ENCODE measurements at regions not wholly inside any gene's neighbourhood (a gene's known extent, or its start where the extent isn't known, plus 50 kb on each side); places are given as distances from the start of the nearest gene placed in this dataset.

GRCh38 chr13:26476111-26476781, 81.2 kb upstream of the WASF3 start:
- Histone ChIP-seq H3K36me3 (replicated peaks in 1 of 2; ENCODE audit: control insufficient read depth in 2 of 2, insufficient read depth in 2 of 2, low read length in 2 of 2) (no peaks in the 10 kb centered on the region), H3K4ac (ENCODE audit: low read length) (no peak overlapping the region), H2AFZ (ENCODE audit: low read length) (peak overlapping the region; percentile 85), H3K18ac (ENCODE audit: low read length) (peak overlapping the region; percentile 27), H3K27me3 (ENCODE audit: control insufficient read depth in 3 of 3, insufficient read depth in 3 of 3, low read depth in 1 of 3, low read length in 3 of 3) (no peaks in the 10 kb centered on the region), H4K91ac (ENCODE audit: low read depth, low read length, poor library complexity) (no peak overlapping the region), H3K27ac (replicated peaks; ENCODE audit: low read length) (peak overlapping the region; percentile 2), H2BK5ac (ENCODE audit: low read length) (no peak overlapping the region), H3K4me2 (ENCODE audit: insufficient read depth, low read length, poor library complexity, severe bottlenecking) (peak overlapping the region; percentile 69), H3K14ac (ENCODE audit: low read length) (peak overlapping the region; percentile 48), H2BK12ac (ENCODE audit: low read length) (no peak overlapping the region), H3K23ac (ENCODE audit: low read depth, low read length, poor library complexity) (no peak overlapping the region), H3K79me1 (ENCODE audit: low read depth, low read length) (no peaks in the 10 kb centered on the region), H3K4me1 (ENCODE audit: control insufficient read depth in 2 of 2, insufficient read depth in 1 of 2, low read depth in 1 of 2, low read length in 2 of 2) (peaks cover 12 to 14% of the 10 kb centered on the region in 2 donors), H2BK120ac (ENCODE audit: low read depth, low read length) (no peak overlapping the region), H4K8ac (ENCODE audit: low read depth, low read length) (no peak overlapping the region), H2AK5ac (ENCODE audit: low read depth, low read length) (no peak overlapping the region), H2BK15ac (ENCODE audit: low read length) (no peak overlapping the region), H3K4me3 (ENCODE audit: low read length in 2 of 2) (peak overlapping the region; percentile 15 to 46), H3K9ac (ENCODE audit: low read depth, low read length, poor library complexity) (no peak overlapping the region), H3K9me3 (replicated peaks in 1 of 2; ENCODE audit: control insufficient read depth in 2 of 2, insufficient read depth in 1 of 2, low read depth in 1 of 2, low read length in 2 of 2) (no peaks in the 10 kb centered on the region)
- no CpG with 5 or more reads among the region's 20 CpGs for WGBS, 2 donors (ENCODE audit: extremely low coverage in 2 of 2, insufficient read length in 2 of 2, insufficient replicate concordance in 1 of 2)
- no peak for DNase-seq (ENCODE audit: low spot score)

- Histone ChIP-seq H3K9ac (ENCODE audit: low read depth, low read length, poor library complexity) (no peak overlapping the region), H3K27me3 (ENCODE audit: control insufficient read depth in 3 of 3, insufficient read depth in 3 of 3, low read depth in 1 of 3, low read length in 3 of 3) (no peaks in the 10 kb centered on the region), H2BK15ac (ENCODE audit: low read length) (no peak overlapping the region), H3K14ac (ENCODE audit: low read length) (peak overlapping the region; percentile 48), H2BK120ac (ENCODE audit: low read depth, low read length) (no peak overlapping the region), H2AFZ (ENCODE audit: low read length) (peak overlapping the region; percentile 85), H3K4me1 (ENCODE audit: control insufficient read depth in 2 of 2, insufficient read depth in 1 of 2, low read depth in 1 of 2, low read length in 2 of 2) (peaks cover 12 to 14% of the 10 kb centered on the region in 2 donors), H3K4me2 (ENCODE audit: insufficient read depth, low read length, poor library complexity, severe bottlenecking) (peak overlapping the region; percentile 69), H3K79me1 (ENCODE audit: low read depth, low read length) (no peaks in the 10 kb centered on the region), H3K18ac (ENCODE audit: low read length) (peak overlapping the region; percentile 20), H2BK12ac (ENCODE audit: low read length) (no peak overlapping the region), H3K27ac (replicated peaks; ENCODE audit: low read length) (peak overlapping the region; percentile 2), H2BK5ac (ENCODE audit: low read length) (no peak overlapping the region), H2AK5ac (ENCODE audit: low read depth, low read length) (no peak overlapping the region), H3K4ac (ENCODE audit: low read length) (no peak overlapping the region), H3K9me3 (replicated peaks in 1 of 2; ENCODE audit: control insufficient read depth in 2 of 2, insufficient read depth in 1 of 2, low read depth in 1 of 2, low read length in 2 of 2) (no peaks in the 10 kb centered on the region), H4K91ac (ENCODE audit: low read depth, low read length, poor library complexity) (no peak overlapping the region), H4K8ac (ENCODE audit: low read depth, low read length) (no peak overlapping the region), H3K23ac (ENCODE audit: low read depth, low read length, poor library complexity) (no peak overlapping the region), H3K36me3 (replicated peaks in 1 of 2; ENCODE audit: control insufficient read depth in 2 of 2, insufficient read depth in 2 of 2, low read length in 2 of 2) (no peaks in the 10 kb centered on the region), H3K4me3 (ENCODE audit: low read length in 2 of 2) (peak overlapping the region in 1 of 2 donors; percentile 46)
- DNase-seq (ENCODE audit: low spot score), result no peak
- no CpG with 5 or more reads among the region's 3 CpGs for WGBS, 2 donors (ENCODE audit: extremely low coverage in 2 of 2, insufficient read length in 2 of 2, insufficient replicate concordance in 1 of 2)
Measured at GRCh38 chr13:26476782-26477142, 80.7 kb upstream of the WASF3 start.

GRCh38 chr13:26477681-26478080, 79.8 kb upstream of the WASF3 start:
- no peaks in the 10 kb centered on the region for H3K36me3 ChIP-seq (replicated peaks in 1 of 2; ENCODE audit: control insufficient read depth in 2 of 2, insufficient read depth in 2 of 2, low read length in 2 of 2)
- no peak overlapping the region for H2BK12ac ChIP-seq (ENCODE audit: low read length)
- no peak overlapping the region for H2AK5ac ChIP-seq (ENCODE audit: low read depth, low read length)
- WGBS, 2 donors (ENCODE audit: extremely low coverage in 2 of 2, insufficient read length in 2 of 2, insufficient replicate concordance in 1 of 2), result no CpG with 5 or more reads among the region's 6 CpGs
- H3K14ac ChIP-seq (ENCODE audit: low read length), result no peak overlapping the region
- H3K4me3 ChIP-seq (ENCODE audit: low read length in 2 of 2), result no peak overlapping the region
- H4K8ac ChIP-seq (ENCODE audit: low read depth, low read length), result no peak overlapping the region
- peaks cover 12 to 14% of the 10 kb centered on the region in 2 donors for H3K4me1 ChIP-seq (ENCODE audit: control insufficient read depth in 2 of 2, insufficient read depth in 1 of 2, low read depth in 1 of 2, low read length in 2 of 2)
- H3K23ac ChIP-seq (ENCODE audit: low read depth, low read length, poor library complexity), result no peak overlapping the region
- no peak overlapping the region for H3K27ac ChIP-seq (replicated peaks; ENCODE audit: low read length)
- H2BK5ac ChIP-seq (ENCODE audit: low read length), result no peak overlapping the region
- no peak overlapping the region for H3K9ac ChIP-seq (ENCODE audit: low read depth, low read length, poor library complexity)
- H3K4ac ChIP-seq (ENCODE audit: low read length), result no peak overlapping the region
- no peak overlapping the region for H4K91ac ChIP-seq (ENCODE audit: low read depth, low read length, poor library complexity)
- no peak overlapping the region for H2AFZ ChIP-seq (ENCODE audit: low read length)
- DNase-seq (ENCODE audit: low spot score), result no peak
- no peaks in the 10 kb centered on the region for H3K27me3 ChIP-seq (ENCODE audit: control insufficient read depth in 3 of 3, insufficient read depth in 3 of 3, low read depth in 1 of 3, low read length in 3 of 3)
- H3K9me3 ChIP-seq (replicated peaks in 1 of 2; ENCODE audit: control insufficient read depth in 2 of 2, insufficient read depth in 1 of 2, low read depth in 1 of 2, low read length in 2 of 2), result no peaks in the 10 kb centered on the region
- no peak overlapping the region for H3K18ac ChIP-seq (ENCODE audit: low read length)
- no peak overlapping the region for H2BK120ac ChIP-seq (ENCODE audit: low read depth, low read length)
- H2BK15ac ChIP-seq (ENCODE audit: low read length), result no peak overlapping the region
- no peak overlapping the region for H3K4me2 ChIP-seq (ENCODE audit: insufficient read depth, low read length, poor library complexity, severe bottlenecking)
- H3K79me1 ChIP-seq (ENCODE audit: low read depth, low read length), result no peaks in the 10 kb centered on the region

GRCh38 chr13:26480246-26480855, 77.1 kb upstream of the WASF3 start:
- H3K18ac ChIP-seq (ENCODE audit: low read length), result no peak overlapping the region

More at GRCh38 chr13:26480246-26480855, 77.1 kb upstream of the WASF3 start:
- H3K9ac ChIP-seq (ENCODE audit: low read depth, low read length, poor library complexity), result no peak overlapping the region
- no peak overlapping the region for H3K14ac ChIP-seq (ENCODE audit: low read length)
- no peak overlapping the region for H4K8ac ChIP-seq (ENCODE audit: low read depth, low read length)
- H3K27ac ChIP-seq (replicated peaks; ENCODE audit: low read length), result no peak overlapping the region
- H2AK5ac ChIP-seq (ENCODE audit: low read depth, low read length), result no peak overlapping the region
- H3K27me3 ChIP-seq (ENCODE audit: control insufficient read depth in 3 of 3, insufficient read depth in 3 of 3, low read depth in 1 of 3, low read length in 3 of 3), result no peaks in the 10 kb centered on the region
- no peak overlapping the region for H2AFZ ChIP-seq (ENCODE audit: low read length)
- no peak overlapping the region for H3K4me2 ChIP-seq (ENCODE audit: insufficient read depth, low read length, poor library complexity, severe bottlenecking)
- no peak overlapping the region for H3K23ac ChIP-seq (ENCODE audit: low read depth, low read length, poor library complexity)
- H2BK120ac ChIP-seq (ENCODE audit: low read depth, low read length), result no peak overlapping the region
- no peak for DNase-seq (ENCODE audit: low spot score)
- no peak overlapping the region for H2BK15ac ChIP-seq (ENCODE audit: low read length)
- no peak overlapping the region for H2BK12ac ChIP-seq (ENCODE audit: low read length)
- peaks cover 9 to 11% of the 10 kb centered on the region in 2 donors for H3K4me1 ChIP-seq (ENCODE audit: control insufficient read depth in 2 of 2, insufficient read depth in 1 of 2, low read depth in 1 of 2, low read length in 2 of 2)
- no peak overlapping the region for H3K4ac ChIP-seq (ENCODE audit: low read length)
- no peaks in the 10 kb centered on the region for H3K9me3 ChIP-seq (replicated peaks in 1 of 2; ENCODE audit: control insufficient read depth in 2 of 2, insufficient read depth in 1 of 2, low read depth in 1 of 2, low read length in 2 of 2)
- no peaks in the 10 kb centered on the region for H3K79me1 ChIP-seq (ENCODE audit: low read depth, low read length)
- no CpG with 5 or more reads among the region's 10 CpGs for WGBS, 2 donors (ENCODE audit: extremely low coverage in 2 of 2, insufficient read length in 2 of 2, insufficient replicate concordance in 1 of 2)
- no peak overlapping the region for H3K4me3 ChIP-seq (ENCODE audit: low read length in 2 of 2)
- H4K91ac ChIP-seq (ENCODE audit: low read depth, low read length, poor library complexity), result no peak overlapping the region
- no peak overlapping the region for H2BK5ac ChIP-seq (ENCODE audit: low read length)
- H3K36me3 ChIP-seq (replicated peaks in 1 of 2; ENCODE audit: control insufficient read depth in 2 of 2, insufficient read depth in 2 of 2, low read length in 2 of 2), result no peaks in the 10 kb centered on the region
